GM12892 (cell line): ENCODE measurements at regions not wholly inside any gene's neighbourhood (a gene's known extent, or its start where the extent isn't known, plus 50 kb on each side); places are given as distances from the start of the nearest gene placed in this dataset.

Experiments used
- POLR2A ChIP-seq: IDR thresholded peaks from 2 replicates; pipeline ENCODE4 v1.6.1; 2011; ENCODE audit warnings: low read depth, low read length, control low read depth
- POLR2AphosphoS5 ChIP-seq: IDR thresholded peaks from 2 replicates; pipeline ENCODE4 v1.6.1; 2011; ENCODE audit warnings: low read depth, low read length, control low read depth
- TAF1 ChIP-seq: IDR thresholded peaks from 2 replicates; pipeline ENCODE4 v1.6.1; 2011; ENCODE audit warnings: low read depth, mild to moderate bottlenecking, control low read depth, low read length, borderline replicate concordance

GRCh38 chr7:124667312-124668153 lies 98.1 kb downstream of the GPR37 start:
- no peak for TF ChIP-seq TAF1
- TF ChIP-seq POLR2AphosphoS5: no peak
- no peak for TF ChIP-seq POLR2A
